Mesenchymal stem cell (in vitro differentiated cells and primary cell): ENCODE measurements at regions not wholly inside any gene's neighbourhood (a gene's known extent, or its start where the extent isn't known, plus 50 kb on each side); places are given as distances from the start of the nearest gene placed in this dataset.
A peak's percentile ranks its signal among the peaks of the same experiment; 100 is the strongest.

Source experiments
- DNase-seq: peaks from one replicate; pipeline ENCODE4 v3.0.0-alpha.2; 2013
- H2AFZ ChIP-seq: one replicate; pipeline ENCODE4 v1.6.1; 2013; ENCODE audit warnings: low read depth, mild to moderate bottlenecking, control low read depth, inconsistent platforms, low read length, moderate library complexity
- H2AK5ac ChIP-seq: 2 replicates; pipeline ENCODE4 v1.6.1; 2013; ENCODE audit warnings: low read length, moderate library complexity, mild to moderate bottlenecking, inconsistent platforms; ENCODE audit not compliant: severe bottlenecking
- H2BK120ac ChIP-seq: one replicate; pipeline ENCODE4 v1.6.1; 2013; ENCODE audit warnings: low read depth, mild to moderate bottlenecking, inconsistent platforms, low read length, moderate library complexity
- H2BK12ac ChIP-seq, 2 experiments: one replicate each; pipeline ENCODE4 v1.6.1; 2013; ENCODE audit warnings: inconsistent platforms in 2 of 2, low read length in 2 of 2, mild to moderate bottlenecking in 2 of 2, moderate library complexity in 2 of 2, control low read depth in 1 of 2
- H2BK15ac ChIP-seq: one replicate; pipeline ENCODE4 v1.6.1; 2013; ENCODE audit warnings: mild to moderate bottlenecking, low read depth, inconsistent platforms; ENCODE audit not compliant: poor library complexity, severe bottlenecking
- H2BK5ac ChIP-seq: 2 replicates; pipeline ENCODE4 v1.6.1; 2013; ENCODE audit warnings: low read depth, mild to moderate bottlenecking, low read length, control low read depth, inconsistent platforms; ENCODE audit not compliant: poor library complexity, severe bottlenecking
- H3K14ac ChIP-seq, 2 experiments: one replicate each; pipeline ENCODE4 v1.6.1; 2013; ENCODE audit warnings: inconsistent platforms in 2 of 2, low read length in 2 of 2, control low read depth in 1 of 2, mild to moderate bottlenecking in 1 of 2, moderate library complexity in 1 of 2
- H3K18ac ChIP-seq, 2 experiments: one replicate each; pipeline ENCODE4 v1.6.1; 2013; ENCODE audit warnings: inconsistent platforms in 2 of 2, low read length in 2 of 2, control low read depth in 1 of 2, low read depth in 1 of 2, mild to moderate bottlenecking in 1 of 2
- H3K23ac ChIP-seq, 2 experiments: one replicate each; pipeline ENCODE4 v1.6.1; 2013; ENCODE audit warnings: inconsistent platforms in 2 of 2, low read length in 2 of 2, mild to moderate bottlenecking in 2 of 2, moderate library complexity in 2 of 2, control low read depth in 1 of 2
- H3K27ac ChIP-seq: 2 replicates; pipeline ENCODE4 v1.5.1; 2013; ENCODE audit warnings: mild to moderate bottlenecking, moderate library complexity, low read length, control low read depth, inconsistent platforms; ENCODE audit not compliant: poor library complexity, severe bottlenecking
- H3K27me3 ChIP-seq, 2 experiments: 2 replicates each; pipeline versions ENCODE4 v1.6.1 to v1.7.0; 2013; ENCODE audit warnings: low read length in 2 of 2, mild to moderate bottlenecking in 2 of 2, moderate library complexity in 2 of 2, control low read depth in 1 of 2, inconsistent platforms in 1 of 2; ENCODE audit not compliant: control insufficient read depth in 1 of 2, insufficient read depth in 1 of 2
- H3K36me3 ChIP-seq, 2 experiments: 2 replicates each; pipeline versions ENCODE4 v1.6.1 to v1.7.0; 2013; ENCODE audit warnings: low read length in 2 of 2, control low read depth in 1 of 2, inconsistent platforms in 1 of 2, low read depth in 1 of 2, mild to moderate bottlenecking in 1 of 2; ENCODE audit not compliant: insufficient read depth in 2 of 2, control insufficient read depth in 1 of 2
- H3K4ac ChIP-seq, 2 experiments: one replicate each; pipeline ENCODE4 v1.6.1; 2013; ENCODE audit warnings: inconsistent platforms in 2 of 2, low read length in 2 of 2, mild to moderate bottlenecking in 2 of 2, moderate library complexity in 2 of 2, control low read depth in 1 of 2, low read depth in 1 of 2
- H3K4me1 ChIP-seq: 2 replicates; pipeline ENCODE4 v1.6.1; 2013; ENCODE audit warnings: low read depth, low read length, control low read depth; ENCODE audit not compliant: control insufficient read depth, insufficient read depth
- H3K4me2 ChIP-seq: 2 replicates; pipeline ENCODE4 v1.6.1; 2013; ENCODE audit warnings: low read length, mild to moderate bottlenecking, inconsistent platforms; ENCODE audit not compliant: poor library complexity, severe bottlenecking
- H3K4me3 ChIP-seq, 2 experiments: 2 replicates each; pipeline versions ENCODE4 v1.5.1 to v1.7.0; 2013; ENCODE audit warnings: low read length in 2 of 2, mild to moderate bottlenecking in 2 of 2, control low read depth in 1 of 2, low read depth in 1 of 2; ENCODE audit not compliant: insufficient read depth in 1 of 2
- H3K79me1 ChIP-seq: replicated peaks from 2 replicates; pipeline ENCODE4 v1.6.1; 2013; ENCODE audit warnings: mild to moderate bottlenecking, control low read depth, low read length, inconsistent platforms; ENCODE audit not compliant: poor library complexity, severe bottlenecking
- H3K9ac ChIP-seq: 2 replicates; pipeline ENCODE4 v1.7.0; 2013; ENCODE audit warnings: mild to moderate bottlenecking, low read length, moderate library complexity
- H3K9me3 ChIP-seq: 2 replicates; pipeline ENCODE4 v1.7.0; 2013; ENCODE audit warnings: mild to moderate bottlenecking, low read length; ENCODE audit not compliant: control insufficient read depth
- H4K8ac ChIP-seq: one replicate; pipeline ENCODE4 v1.6.1; 2013; ENCODE audit warnings: inconsistent platforms, mild to moderate bottlenecking, low read length, moderate library complexity
- H4K91ac ChIP-seq: one replicate; pipeline ENCODE4 v1.6.1; 2013; ENCODE audit warnings: mild to moderate bottlenecking, low read length, inconsistent platforms
- WGBS: methylation state at CpG from one replicate; pipeline ENCODE4 v1.1.7; 2013; ENCODE audit warnings: mixed read lengths; 5-methylcytosine and 5-hydroxymethylcytosine counted together

GRCh38 chr4:126595643-126596042 is 1037.1 kb upstream of the INTU start:
- Histone ChIP-seq H3K27ac (no peak overlapping the region), H2AK5ac (no peak overlapping the region), H3K4me3 (no peak overlapping the region), H3K4me2 (no peak overlapping the region), H3K4me1 (no peaks in the 10 kb centered on the region), H3K23ac (no peak overlapping the region), H2BK5ac (no peak overlapping the region), H3K36me3 (no peaks in the 10 kb centered on the region), H2AFZ (no peak overlapping the region), H3K9ac (no peak overlapping the region), H3K4ac (no peak overlapping the region), H2BK15ac (no peak overlapping the region), H4K8ac (no peak overlapping the region), H3K9me3 (no peaks in the 10 kb centered on the region), H3K14ac (no peak overlapping the region), H3K18ac (no peak overlapping the region), H2BK120ac (no peak overlapping the region), H3K79me1 (no peaks in the 10 kb centered on the region), H3K27me3 (no peaks in the 10 kb centered on the region), H2BK12ac (no peak overlapping the region), H4K91ac (no peak overlapping the region)
- WGBS = 88% methylated on average over 2 of the region's 2 CpGs
- DNase-seq = no peak

DNA sequence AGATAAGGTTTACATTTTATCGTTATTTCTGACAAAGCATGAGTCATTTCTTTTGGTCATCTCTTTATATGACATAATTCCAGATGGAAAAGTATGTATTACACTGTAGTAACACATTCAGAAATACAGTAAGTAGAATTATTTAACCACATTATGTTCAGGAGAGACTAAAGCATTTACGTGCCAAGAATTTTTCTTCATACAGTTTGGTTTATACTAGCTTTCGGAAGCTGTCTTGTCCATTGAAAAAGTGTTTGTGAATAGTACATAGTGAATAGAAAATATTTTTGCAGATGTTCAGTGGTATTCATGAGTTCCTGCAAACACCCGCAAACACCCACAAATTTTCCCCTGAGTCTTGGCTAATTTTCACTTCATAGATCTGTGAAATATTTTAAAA is 1033.0 kb upstream of the INTU start:
- H3K79me1 ChIP-seq = no peaks in the 10 kb centered on the region
- no peak for DNase-seq
- no peaks in the 10 kb centered on the region for H3K4me1 ChIP-seq
- no peak overlapping the region for H2BK5ac ChIP-seq
- no peak overlapping the region for H3K4ac ChIP-seq
- no peak overlapping the region for H3K14ac ChIP-seq
- no peaks in the 10 kb centered on the region for H3K9me3 ChIP-seq
- H2BK120ac ChIP-seq = no peak overlapping the region
- H3K9ac ChIP-seq = no peak overlapping the region
- no CpG with 5 or more reads among the region's 4 CpGs for WGBS
- H3K4me2 ChIP-seq = no peak overlapping the region
- H3K23ac ChIP-seq = no peak overlapping the region
- H2BK15ac ChIP-seq = no peak overlapping the region
- no peaks in the 10 kb centered on the region for H3K36me3 ChIP-seq
- H2BK12ac ChIP-seq = no peak overlapping the region
- no peak overlapping the region for H3K27ac ChIP-seq
- H2AFZ ChIP-seq = no peak overlapping the region
- H3K27me3 ChIP-seq = no peaks in the 10 kb centered on the region
- H4K8ac ChIP-seq = no peak overlapping the region
- no peak overlapping the region for H2AK5ac ChIP-seq
- no peak overlapping the region for H3K18ac ChIP-seq
- no peak overlapping the region for H3K4me3 ChIP-seq
- H4K91ac ChIP-seq = no peak overlapping the region

DNA sequence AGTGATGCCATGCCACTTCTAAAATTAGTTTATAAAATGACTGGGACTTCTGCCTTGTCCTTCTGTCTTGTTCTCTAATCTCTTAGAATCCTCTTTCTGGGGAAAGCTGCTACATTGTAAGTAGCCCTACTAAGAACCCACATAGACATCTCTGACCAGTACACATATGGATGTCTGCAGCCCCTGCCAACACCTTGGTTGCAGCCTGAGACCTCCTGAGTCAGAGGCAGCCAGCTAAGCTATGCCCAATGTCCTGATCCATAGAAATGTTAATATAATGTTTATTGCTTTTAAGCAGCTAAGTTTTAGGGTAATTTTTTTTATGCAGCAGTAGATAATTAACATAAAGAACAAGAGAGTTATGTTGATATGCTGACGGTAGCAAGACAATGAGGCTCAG is 1029.5 kb upstream of the INTU start:
- Histone ChIP-seq H2BK120ac (no peak overlapping the region), H4K91ac (no peak overlapping the region), H3K14ac (no peak overlapping the region), H2BK12ac (no peak overlapping the region), H3K4me1 (no peaks in the 10 kb centered on the region), H3K27me3 (no peaks in the 10 kb centered on the region), H3K4me2 (no peak overlapping the region), H4K8ac (no peak overlapping the region), H3K27ac (no peak overlapping the region), H3K79me1 (no peaks in the 10 kb centered on the region), H3K4me3 (no peak overlapping the region), H3K4ac (no peak overlapping the region), H3K36me3 (no peaks in the 10 kb centered on the region), H3K9me3 (no peaks in the 10 kb centered on the region), H3K9ac (no peak overlapping the region), H2BK15ac (no peak overlapping the region), H2AFZ (no peak overlapping the region), H2BK5ac (no peak overlapping the region), H3K18ac (no peak overlapping the region), H2AK5ac (no peak overlapping the region), H3K23ac (no peak overlapping the region)
- no peak for DNase-seq
- WGBS = no CpG with 5 or more reads among the region's 1 CpG

- H3K9me3 ChIP-seq = no peaks in the 10 kb centered on the region
- H2BK15ac ChIP-seq = no peak overlapping the region
- H2BK120ac ChIP-seq = no peak overlapping the region
- H3K9ac ChIP-seq = no peak overlapping the region
- H3K14ac ChIP-seq = peak overlapping the region in 1 of 2 experiments; percentile 28
- peak overlapping the region in 1 of 2 experiments; percentile 18 for H2BK12ac ChIP-seq
- WGBS = 100% methylated on average over 2 of the region's 2 CpGs
- peak overlapping the region; percentile 66 for H2AK5ac ChIP-seq
- no peak overlapping the region for H3K27ac ChIP-seq
- H3K23ac ChIP-seq = no peak overlapping the region
- H2BK5ac ChIP-seq = no peak overlapping the region
- H4K8ac ChIP-seq = no peak overlapping the region
- no peaks in the 10 kb centered on the region for H3K27me3 ChIP-seq
- H3K4me3 ChIP-seq = no peak overlapping the region
- H3K36me3 ChIP-seq = no peaks in the 10 kb centered on the region
- no peaks in the 10 kb centered on the region for H3K79me1 ChIP-seq
- no peak overlapping the region for H3K4me2 ChIP-seq
- H3K4ac ChIP-seq = no peak overlapping the region
- no peak for DNase-seq
- H3K18ac ChIP-seq = no peak overlapping the region
- H3K4me1 ChIP-seq = no peaks in the 10 kb centered on the region
- no peak overlapping the region for H4K91ac ChIP-seq
- no peak overlapping the region for H2AFZ ChIP-seq
These were observed 1028.9 kb upstream of the INTU start for GRCh38 chr4:126603825-126604224.
